ENCODE measurements at regions not wholly inside any gene's neighbourhood (a gene's known extent, or its start where the extent isn't known, plus 50 kb on each side); places are given as distances from the start of the nearest gene placed in this dataset.

DNA sequence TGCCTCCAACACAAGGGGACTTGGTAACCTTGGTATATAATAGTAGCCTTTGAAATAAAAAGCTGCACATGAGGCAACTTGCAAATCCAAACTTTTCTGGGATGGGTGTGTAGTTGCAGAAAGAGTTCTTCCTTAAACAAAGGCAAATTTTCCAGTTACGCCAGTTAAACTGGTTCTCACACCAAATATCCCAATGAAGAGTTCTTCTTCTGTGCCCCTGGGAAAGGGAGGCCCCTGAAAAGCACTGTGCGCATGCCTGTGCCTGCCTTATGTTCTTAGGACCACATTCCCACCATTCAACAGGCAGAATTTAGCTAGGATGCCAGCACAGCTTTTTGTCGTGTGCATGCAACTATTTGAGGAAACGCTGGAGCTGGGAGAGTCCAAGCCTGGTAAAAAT is 164.8 kb upstream of the SLC25A13 start:
- no peaks in the 10 kb centered on the region for H3K27me3 ChIP-seq
- no peaks in the 10 kb centered on the region for H3K36me3 ChIP-seq
- no peaks in the 10 kb centered on the region for H3K9me3 ChIP-seq
- no peak overlapping the region for H3K4me3 ChIP-seq
- WGBS: 89% methylated on average over 4 of the region's 4 CpGs
- no peak for DNase-seq (ENCODE audit: extremely low spot score)
- TF ChIP-seq POLR2AphosphoS5 (IDR thresholded peaks at IDR 0.05) (no peak), EP300 (IDR thresholded peaks at IDR 0.05) (no peak), POLR2A (IDR thresholded peaks at IDR 0.05; ENCODE audit: low read depth) (no peak)
- TF ChIP-seq, protein P1, sequence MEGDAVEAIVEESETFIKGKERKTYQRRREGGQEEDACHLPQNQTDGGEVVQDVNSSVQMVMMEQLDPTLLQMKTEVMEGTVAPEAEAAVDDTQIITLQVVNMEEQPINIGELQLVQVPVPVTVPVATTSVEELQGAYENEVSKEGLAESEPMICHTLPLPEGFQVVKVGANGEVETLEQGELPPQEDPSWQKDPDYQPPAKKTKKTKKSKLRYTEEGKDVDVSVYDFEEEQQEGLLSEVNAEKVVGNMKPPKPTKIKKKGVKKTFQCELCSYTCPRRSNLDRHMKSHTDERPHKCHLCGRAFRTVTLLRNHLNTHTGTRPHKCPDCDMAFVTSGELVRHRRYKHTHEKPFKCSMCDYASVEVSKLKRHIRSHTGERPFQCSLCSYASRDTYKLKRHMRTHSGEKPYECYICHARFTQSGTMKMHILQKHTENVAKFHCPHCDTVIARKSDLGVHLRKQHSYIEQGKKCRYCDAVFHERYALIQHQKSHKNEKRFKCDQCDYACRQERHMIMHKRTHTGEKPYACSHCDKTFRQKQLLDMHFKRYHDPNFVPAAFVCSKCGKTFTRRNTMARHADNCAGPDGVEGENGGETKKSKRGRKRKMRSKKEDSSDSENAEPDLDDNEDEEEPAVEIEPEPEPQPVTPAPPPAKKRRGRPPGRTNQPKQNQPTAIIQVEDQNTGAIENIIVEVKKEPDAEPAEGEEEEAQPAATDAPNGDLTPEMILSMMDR (IDR thresholded peaks at IDR 0.05): no peak
- H3K27ac ChIP-seq (replicated peaks in 1 of 4): no peak overlapping the region
- intact Hi-C loops (cut with DNase I): no loop called here
- no peaks in the 10 kb centered on the region for H3K4me1 ChIP-seq

DNA sequence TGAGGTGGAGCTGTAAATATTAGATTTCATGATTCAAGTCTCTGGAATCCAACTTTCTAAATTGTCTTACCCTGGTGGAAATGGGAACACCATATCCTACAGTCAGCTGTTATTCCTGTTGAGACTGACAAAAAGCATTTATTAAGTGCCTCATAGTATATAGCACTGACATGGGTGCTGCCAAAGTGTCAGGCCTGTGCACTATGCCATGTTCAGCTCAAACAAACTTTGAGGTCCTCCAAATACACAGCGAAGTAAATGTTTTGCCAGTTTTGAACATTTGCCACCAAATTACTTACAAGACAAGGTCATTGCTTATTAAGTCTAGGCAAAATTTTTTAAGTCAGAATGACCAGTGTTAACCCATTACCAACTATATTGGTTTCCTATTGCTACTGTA is 162.9 kb upstream of the SLC25A13 start:
- no peak overlapping the region for H3K27ac ChIP-seq (replicated peaks in 1 of 4)
- intact Hi-C loops (cut with DNase I): no loop called here
- H3K9me3 ChIP-seq: no peaks in the 10 kb centered on the region
- DNase-seq (ENCODE audit: extremely low spot score): no peak
- H3K36me3 ChIP-seq: no peaks in the 10 kb centered on the region
- WGBS: 88% methylated on average over 1 of the region's 1 CpG
- no peaks in the 10 kb centered on the region for H3K4me1 ChIP-seq
- H3K4me3 ChIP-seq: no peak overlapping the region
- H3K27me3 ChIP-seq: no peaks in the 10 kb centered on the region
- TF ChIP-seq EP300 (IDR thresholded peaks at IDR 0.05) (no peak), POLR2AphosphoS5 (IDR thresholded peaks at IDR 0.05) (no peak), POLR2A (IDR thresholded peaks at IDR 0.05; ENCODE audit: low read depth) (no peak)
- TF ChIP-seq, protein P1 (IDR thresholded peaks at IDR 0.05): no peak

DNA sequence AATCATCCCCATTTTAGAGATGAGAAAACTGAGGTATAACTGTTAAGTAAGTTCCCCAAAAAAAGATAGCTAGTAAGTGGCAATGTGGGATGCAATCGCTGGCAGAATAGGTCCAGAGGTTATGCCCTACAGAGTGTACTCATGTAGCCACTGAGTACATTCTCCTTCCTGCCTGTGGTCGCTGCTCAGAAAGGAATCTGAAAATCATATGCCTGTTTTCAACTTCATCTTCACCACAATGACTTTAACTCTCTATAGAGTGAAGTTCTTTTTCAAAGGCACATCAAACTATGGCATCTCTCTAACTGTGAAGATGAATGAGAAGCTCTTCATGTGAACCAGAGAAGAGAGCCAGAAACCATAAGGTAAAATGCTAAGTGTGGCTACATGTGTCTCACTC is 162.2 kb upstream of the SLC25A13 start:
- 87% methylated on average over 2 of the region's 2 CpGs for WGBS
- intact Hi-C loops (cut with DNase I): no loop called here
- no peak for TF ChIP-seq POLR2A (IDR thresholded peaks at IDR 0.05; ENCODE audit: low read depth)
- TF ChIP-seq, protein P1 (IDR thresholded peaks at IDR 0.05): no peak
- Histone ChIP-seq H3K27ac (replicated peaks in 1 of 4) (no peak overlapping the region), H3K36me3 (no peaks in the 10 kb centered on the region), H3K4me3 (no peak overlapping the region), H3K27me3 (no peaks in the 10 kb centered on the region), H3K9me3 (no peaks in the 10 kb centered on the region), H3K4me1 (no peaks in the 10 kb centered on the region)
- no peak for DNase-seq (ENCODE audit: extremely low spot score)

DNA sequence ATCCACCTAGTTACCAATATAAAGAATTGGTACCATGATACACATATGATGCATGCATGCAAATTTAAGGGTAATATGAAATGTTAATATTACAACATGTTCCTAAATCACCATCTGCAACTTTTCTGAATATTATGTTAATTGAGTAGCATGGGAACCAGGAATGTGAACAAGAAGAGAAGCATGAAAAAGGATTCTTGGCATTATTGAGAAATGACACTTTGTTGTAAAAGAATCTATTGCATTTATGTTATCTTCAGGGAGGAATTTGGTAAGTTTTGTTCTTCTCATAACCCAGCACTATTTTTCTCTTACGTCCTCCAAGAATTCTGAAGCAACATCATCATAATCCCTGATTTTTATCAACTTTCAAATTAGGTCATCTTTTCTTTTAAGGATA is 159.9 kb upstream of the SLC25A13 start:
- no peaks in the 10 kb centered on the region for H3K4me1 ChIP-seq
- H3K9me3 ChIP-seq: no peaks in the 10 kb centered on the region
- no peak overlapping the region for H3K4me3 ChIP-seq
- no peaks in the 10 kb centered on the region for H3K36me3 ChIP-seq
- no peaks in the 10 kb centered on the region for H3K27me3 ChIP-seq
- WGBS: 55% methylated on average over 1 of the region's 1 CpG
- intact Hi-C loops (cut with DNase I): no loop called here
- no peak for DNase-seq (ENCODE audit: extremely low spot score)
- H3K27ac ChIP-seq (replicated peaks in 1 of 4): no peak overlapping the region
- TF ChIP-seq POLR2A (IDR thresholded peaks at IDR 0.05; ENCODE audit: low read depth) (no peak), EP300 (IDR thresholded peaks at IDR 0.05) (no peak), POLR2AphosphoS5 (IDR thresholded peaks at IDR 0.05) (no peak)
- TF ChIP-seq, protein P1 (IDR thresholded peaks at IDR 0.05): no peak

DNA sequence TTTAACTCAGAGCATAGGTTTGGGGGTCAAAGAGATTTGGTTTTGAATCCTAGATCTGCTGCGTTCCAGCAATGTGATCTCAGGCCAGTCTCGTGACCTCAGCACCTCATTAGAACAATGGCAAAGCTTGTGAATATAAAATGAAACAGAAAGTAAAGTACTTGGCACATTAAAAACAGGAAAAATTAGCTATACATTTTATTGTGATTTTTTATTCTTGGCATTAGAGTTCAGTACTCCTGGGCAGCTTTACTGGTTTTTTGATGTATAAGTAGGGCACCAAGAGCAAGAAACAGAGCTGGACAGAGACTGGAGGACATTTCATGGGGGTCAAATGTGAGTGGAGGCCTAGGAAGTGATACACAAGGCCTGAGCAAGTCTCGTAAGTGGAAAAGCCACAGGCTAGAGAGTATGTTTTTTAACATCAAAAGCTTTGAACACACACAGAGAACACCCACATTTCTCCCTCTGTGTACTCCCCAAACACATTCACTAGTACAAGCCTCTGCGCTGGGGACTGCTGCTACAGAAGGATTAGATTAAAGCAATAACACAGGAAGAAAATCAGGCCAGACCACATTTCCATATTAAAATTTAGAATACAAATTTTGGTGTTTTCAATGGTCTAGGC is 157.2 kb upstream of the SLC25A13 start:
- DNase-seq (ENCODE audit: extremely low spot score): no peak
- Histone ChIP-seq H3K9me3 (no peaks in the 10 kb centered on the region), H3K4me1 (no peaks in the 10 kb centered on the region), H3K27me3 (no peaks in the 10 kb centered on the region), H3K4me3 (no peak overlapping the region), H3K27ac (replicated peaks in 1 of 4) (no peak overlapping the region), H3K36me3 (no peaks in the 10 kb centered on the region)
- WGBS: 80% methylated on average over 4 of the region's 4 CpGs
- intact Hi-C loops (cut with DNase I): no loop called here
- TF ChIP-seq POLR2A (IDR thresholded peaks at IDR 0.05; ENCODE audit: low read depth): no peak
- TF ChIP-seq, protein P1 (IDR thresholded peaks at IDR 0.05): no peak
- no peak for TF ChIP-seq POLR2AphosphoS5 (IDR thresholded peaks at IDR 0.05)
- TF ChIP-seq EP300 (IDR thresholded peaks at IDR 0.05): no peak
